Suprapubic skin (tissue), 4 donors: ENCODE measurements at regions not wholly inside any gene's neighbourhood (a gene's known extent, or its start where the extent isn't known, plus 50 kb on each side); places are given as distances from the start of the nearest gene placed in this dataset.

ENCODE experiments used
- DNase-seq, 2 donors: peaks; one replicate each; pipeline ENCODE4 v3.0.0-alpha.2; 2019; ENCODE audit warnings: low spot score in 2 of 2
- H3K27ac ChIP-seq: fragments of 200-600 bp; sonication (generic); one replicate; pipeline ENCODE4 v1.5.1; 2019
- H3K27me3 ChIP-seq: fragments of 200-600 bp; sonication (generic); one replicate; pipeline ENCODE4 v1.5.1; 2019
- H3K36me3 ChIP-seq: fragments of 200-600 bp; sonication (generic); one replicate; pipeline ENCODE4 v1.5.1; 2019
- H3K4me1 ChIP-seq: fragments of 200-600 bp; sonication (generic); one replicate; pipeline ENCODE4 v1.5.1; 2019
- H3K4me3 ChIP-seq: fragments of 200-600 bp; sonication (generic); one replicate; pipeline ENCODE4 v1.5.1; 2019; ENCODE audit warnings: mild to moderate bottlenecking
- H3K9me3 ChIP-seq: fragments of 200-600 bp; sonication (generic); one replicate; pipeline ENCODE4 v1.5.1; 2019
- EP300 ChIP-seq: sonication (generic); formaldehyde crosslinking; IDR thresholded peaks from one replicate; pipeline ENCODE4 v1.6.1; 2017; ENCODE audit warnings: antibody characterized with exemption
- POLR2A ChIP-seq, 2 donors: fragments of 450-650 bp; IDR thresholded peaks; one replicate each; pipeline ENCODE4 v1.6.1; 2017; ENCODE audit warnings: antibody characterized with exemption in 2 of 2, mild to moderate bottlenecking in 2 of 2, moderate library complexity in 2 of 2
- POLR2AphosphoS5 ChIP-seq, 3 donors: sonication (generic); formaldehyde crosslinking; IDR thresholded peaks; one replicate each; pipeline ENCODE4 v1.6.1; 2017; ENCODE audit warnings: antibody characterized with exemption in 3 of 3
- WGBS: methylation state at CpG from one replicate; pipeline ENCODE4 v1.1.5; 2018; 5-methylcytosine and 5-hydroxymethylcytosine counted together
- TF ChIP-seq, protein P1 (sequence below), 2 donors: fragments of 200-600 bp in 1 of 2; fragments of 450-650 bp in 1 of 2; sonication (generic) in 1 of 2; IDR thresholded peaks; one replicate each; pipeline ENCODE4 v1.5.1; 2016 to 2019; ENCODE audit warnings: antibody characterized with exemption in 2 of 2, mild to moderate bottlenecking in 1 of 2, moderate library complexity in 1 of 2

DNA sequence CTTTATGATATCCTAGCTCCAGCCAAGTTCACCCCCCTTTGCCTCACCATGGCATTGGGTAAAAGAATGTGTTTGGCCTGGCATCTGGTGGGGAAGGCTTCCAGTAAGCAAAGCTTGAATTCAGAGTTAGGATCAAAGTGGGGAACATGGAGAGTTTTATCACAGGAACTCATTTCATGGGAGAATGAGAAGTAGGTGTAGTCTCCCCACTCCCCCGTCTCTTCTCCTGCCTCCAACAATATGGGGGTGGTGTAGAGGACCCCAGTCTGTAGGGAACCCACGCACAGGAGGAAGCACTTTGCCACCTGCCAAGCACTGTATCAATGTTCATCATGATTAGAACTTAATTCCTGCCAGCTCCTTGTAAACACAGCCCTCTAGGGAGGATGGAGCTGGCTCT lies 200.5 kb downstream of the UACA start:
- TF ChIP-seq POLR2A (IDR thresholded peaks at IDR 0.05): no peak
- TF ChIP-seq EP300: no peak
- TF ChIP-seq, protein P1, sequence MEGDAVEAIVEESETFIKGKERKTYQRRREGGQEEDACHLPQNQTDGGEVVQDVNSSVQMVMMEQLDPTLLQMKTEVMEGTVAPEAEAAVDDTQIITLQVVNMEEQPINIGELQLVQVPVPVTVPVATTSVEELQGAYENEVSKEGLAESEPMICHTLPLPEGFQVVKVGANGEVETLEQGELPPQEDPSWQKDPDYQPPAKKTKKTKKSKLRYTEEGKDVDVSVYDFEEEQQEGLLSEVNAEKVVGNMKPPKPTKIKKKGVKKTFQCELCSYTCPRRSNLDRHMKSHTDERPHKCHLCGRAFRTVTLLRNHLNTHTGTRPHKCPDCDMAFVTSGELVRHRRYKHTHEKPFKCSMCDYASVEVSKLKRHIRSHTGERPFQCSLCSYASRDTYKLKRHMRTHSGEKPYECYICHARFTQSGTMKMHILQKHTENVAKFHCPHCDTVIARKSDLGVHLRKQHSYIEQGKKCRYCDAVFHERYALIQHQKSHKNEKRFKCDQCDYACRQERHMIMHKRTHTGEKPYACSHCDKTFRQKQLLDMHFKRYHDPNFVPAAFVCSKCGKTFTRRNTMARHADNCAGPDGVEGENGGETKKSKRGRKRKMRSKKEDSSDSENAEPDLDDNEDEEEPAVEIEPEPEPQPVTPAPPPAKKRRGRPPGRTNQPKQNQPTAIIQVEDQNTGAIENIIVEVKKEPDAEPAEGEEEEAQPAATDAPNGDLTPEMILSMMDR (IDR thresholded peaks at IDR 0.05): no peak
- no peak for TF ChIP-seq POLR2AphosphoS5 (IDR thresholded peaks at IDR 0.05)
- peaks cover 13% of the 10 kb centered on the region for H3K4me1 ChIP-seq
- DNase-seq: peak in 1 of 2 donors; percentile 24
- no peak overlapping the region for H3K27ac ChIP-seq
- H3K4me3 ChIP-seq: no peak overlapping the region
- H3K9me3 ChIP-seq: no peaks in the 10 kb centered on the region
- WGBS: 78% methylated on average over 2 of the region's 2 CpGs
- H3K27me3 ChIP-seq: peaks cover 6% of the 10 kb centered on the region
- no peaks in the 10 kb centered on the region for H3K36me3 ChIP-seq

DNA sequence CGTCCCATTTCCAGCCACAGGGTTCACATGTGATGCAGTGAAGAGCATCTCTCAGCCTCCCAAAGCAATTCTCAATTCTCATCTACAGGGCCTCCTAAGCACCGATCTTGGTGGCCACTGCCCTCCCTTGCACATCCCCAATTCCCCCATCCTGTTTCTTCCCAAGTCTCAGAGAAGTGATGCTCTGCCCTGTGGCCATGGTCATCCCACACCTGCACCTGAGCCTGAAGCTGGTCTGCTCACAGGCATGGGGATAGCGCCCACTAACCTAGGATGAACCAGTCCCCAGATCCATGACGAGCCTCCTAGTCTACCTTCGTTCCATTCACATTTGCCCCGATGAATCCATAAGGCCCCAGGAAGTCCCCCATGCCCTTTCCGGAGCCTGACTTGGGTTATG lies 201.5 kb downstream of the UACA start:
- H3K27me3 ChIP-seq: peaks cover 6% of the 10 kb centered on the region
- H3K36me3 ChIP-seq: no peaks in the 10 kb centered on the region
- peak in 1 of 2 donors; percentile 16 for DNase-seq
- no peak overlapping the region for H3K4me3 ChIP-seq
- no peak overlapping the region for H3K27ac ChIP-seq
- 96% methylated on average over 7 of the region's 7 CpGs for WGBS
- peaks cover 13% of the 10 kb centered on the region for H3K4me1 ChIP-seq
- H3K9me3 ChIP-seq: no peaks in the 10 kb centered on the region
- TF ChIP-seq POLR2A (IDR thresholded peaks at IDR 0.05) (no peak), EP300 (no peak), POLR2AphosphoS5 (IDR thresholded peaks at IDR 0.05) (no peak)
- TF ChIP-seq, protein P1 (IDR thresholded peaks at IDR 0.05): no peak

DNA sequence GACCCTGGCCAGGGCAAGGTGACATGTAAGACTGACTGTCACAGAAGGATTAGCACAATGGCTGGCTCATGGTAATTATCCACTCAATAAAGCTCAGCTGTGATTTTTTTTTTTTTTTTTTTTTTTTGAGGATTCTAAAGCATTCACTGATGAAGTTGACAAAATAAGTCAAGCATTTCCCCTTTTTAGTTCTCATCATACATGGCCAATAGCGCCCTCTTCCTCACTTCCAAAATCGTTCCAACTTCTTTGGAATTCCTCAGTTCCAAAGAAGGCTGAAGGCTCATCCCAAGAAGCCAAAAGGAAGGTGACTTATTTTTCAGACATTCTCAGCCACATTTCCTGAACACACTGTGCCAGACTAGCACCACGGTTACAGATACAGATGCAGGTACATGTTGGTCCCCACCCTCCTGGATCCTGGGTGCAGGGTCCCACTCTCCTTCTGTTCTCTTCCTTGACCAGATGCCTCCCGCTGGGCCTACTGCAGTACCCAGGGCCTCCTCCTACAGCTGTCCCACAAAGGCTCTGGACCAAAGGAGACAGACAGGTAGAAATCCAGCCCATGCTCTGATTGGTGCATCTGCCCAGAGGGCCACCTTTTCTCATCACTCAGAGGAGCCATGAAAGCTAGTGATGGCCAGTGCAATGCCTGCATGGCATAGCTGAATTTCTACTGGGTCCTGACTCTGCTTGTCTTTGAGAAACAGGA lies 202.6 kb downstream of the UACA start:
- H3K4me1 ChIP-seq: peaks cover 16% of the 10 kb centered on the region
- no peak overlapping the region for H3K27ac ChIP-seq
- H3K9me3 ChIP-seq: no peaks in the 10 kb centered on the region
- peaks cover 6% of the 10 kb centered on the region for H3K27me3 ChIP-seq
- TF ChIP-seq POLR2AphosphoS5 (IDR thresholded peaks at IDR 0.05): no peak
- no peak for TF ChIP-seq EP300
- TF ChIP-seq, protein P1 (IDR thresholded peaks at IDR 0.05): no peak
- no peak for TF ChIP-seq POLR2A (IDR thresholded peaks at IDR 0.05)
- no peak overlapping the region for H3K4me3 ChIP-seq
- WGBS: 91% methylated on average over 3 of the region's 4 CpGs
- peak in 1 of 2 donors; percentile 58 for DNase-seq
- H3K36me3 ChIP-seq: no peaks in the 10 kb centered on the region

DNA sequence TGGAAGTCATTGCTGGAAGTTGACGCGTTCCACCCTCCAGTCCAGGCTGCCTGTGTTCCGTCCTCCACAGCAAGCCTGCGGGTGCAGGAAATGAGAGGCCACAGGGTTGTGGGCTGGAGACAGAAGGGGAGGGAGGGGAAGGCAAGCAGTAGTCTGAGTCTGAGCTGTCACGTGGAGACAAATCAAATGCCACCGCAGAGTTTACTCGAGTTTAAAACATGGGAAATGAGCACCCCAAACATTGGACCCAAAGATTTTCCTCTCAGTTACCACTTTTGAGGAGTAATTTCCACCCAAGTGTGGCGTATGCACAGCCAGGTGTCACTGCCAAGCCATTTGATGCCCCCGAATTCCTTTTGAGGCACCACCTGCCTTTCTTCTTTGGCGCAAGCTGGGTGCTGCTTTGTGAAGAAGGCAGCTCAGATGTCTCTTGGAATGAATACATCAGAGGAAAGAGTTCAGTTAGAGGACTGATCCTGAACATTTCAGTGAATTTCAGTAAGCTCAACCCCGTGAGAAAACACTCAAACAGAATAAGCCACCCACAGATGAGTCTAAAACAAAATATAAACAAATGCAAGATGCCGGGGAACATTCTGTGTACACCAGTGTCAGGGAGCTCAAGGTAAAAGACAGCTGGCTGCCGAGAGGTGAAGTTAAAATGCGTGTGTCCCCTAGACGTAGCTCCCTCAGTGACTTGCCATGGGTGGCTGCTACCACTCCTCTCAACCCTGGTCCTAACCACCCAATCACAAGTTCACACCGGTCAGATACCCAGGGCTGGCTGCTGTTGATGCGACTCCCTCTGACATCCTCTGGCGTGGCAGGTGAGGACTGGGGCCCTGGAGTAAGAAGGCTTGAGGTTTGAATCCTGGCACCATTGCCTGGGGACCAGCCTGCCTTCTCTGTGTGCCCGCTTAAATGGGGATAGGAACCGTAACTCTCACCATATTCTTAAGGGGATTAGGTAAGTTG lies 203.8 kb downstream of the UACA start:
- WGBS: 55% methylated on average over 18 of the region's 20 CpGs
- DNase-seq: peak in 1 of 2 donors; percentile 47
- Histone ChIP-seq H3K4me1 (peaks cover 16% of the 10 kb centered on the region), H3K27me3 (peaks cover 6% of the 10 kb centered on the region), H3K9me3 (no peaks in the 10 kb centered on the region), H3K4me3 (no peak overlapping the region), H3K27ac (no peak overlapping the region), H3K36me3 (no peaks in the 10 kb centered on the region)
- TF ChIP-seq, protein P1 (IDR thresholded peaks at IDR 0.05): no peak
- TF ChIP-seq POLR2AphosphoS5 (IDR thresholded peaks at IDR 0.05) (no peak), POLR2A (IDR thresholded peaks at IDR 0.05) (no peak), EP300 (no peak)
